ENCODE measurements at regions not wholly inside any gene's neighbourhood (a gene's known extent, or its start where the extent isn't known, plus 50 kb on each side); places are given as distances from the start of the nearest gene placed in this dataset.

GRCh38 chr2:234839285-234839684, 112.5 kb upstream of the SH3BP4 start:
- TF ChIP-seq CTCF (IDR thresholded peaks at IDR 0.05) (no peak), POLR2A (IDR thresholded peaks at IDR 0.05) (no peak), EP300 (IDR thresholded peaks at IDR 0.05) (no peak)

Data from suprapubic skin (tissue), 3 donors.